C4-2B (cell line): ENCODE measurements at regions not wholly inside any gene's neighbourhood (a gene's known extent, or its start where the extent isn't known, plus 50 kb on each side); places are given as distances from the start of the nearest gene placed in this dataset.

Experiments
- ZFX ChIP-seq: fragments of 450-650 bp; IDR thresholded peaks from 2 replicates; pipeline ENCODE4 v1.6.1; 2017
- TF ChIP-seq, protein P1 (sequence below): fragments of 450-650 bp; conservative IDR thresholded peaks from 2 replicates; pipeline ENCODE4 v1.5.1; 2017; ENCODE audit warnings: mild to moderate bottlenecking

DNA sequence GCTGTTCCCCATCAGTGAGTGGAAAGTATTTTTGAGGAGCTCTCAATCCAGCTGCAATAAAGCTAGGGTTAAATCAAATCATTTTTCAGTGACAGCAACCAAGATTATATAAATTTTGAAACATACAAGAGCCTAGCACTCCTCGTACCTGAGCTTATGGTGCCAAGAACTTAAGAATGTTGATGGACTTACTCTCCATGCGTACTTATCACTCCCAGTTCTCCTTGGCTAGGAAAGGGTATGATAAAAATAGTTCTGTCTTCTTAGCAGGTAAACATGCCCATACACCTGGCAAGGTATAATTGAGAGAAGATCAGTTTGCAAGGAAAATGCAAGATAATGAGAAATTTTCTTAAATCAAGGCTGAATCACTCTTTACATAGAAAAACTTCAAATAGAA lies 64.5 kb upstream of the SEMA6D start:
- TF ChIP-seq, protein P1, sequence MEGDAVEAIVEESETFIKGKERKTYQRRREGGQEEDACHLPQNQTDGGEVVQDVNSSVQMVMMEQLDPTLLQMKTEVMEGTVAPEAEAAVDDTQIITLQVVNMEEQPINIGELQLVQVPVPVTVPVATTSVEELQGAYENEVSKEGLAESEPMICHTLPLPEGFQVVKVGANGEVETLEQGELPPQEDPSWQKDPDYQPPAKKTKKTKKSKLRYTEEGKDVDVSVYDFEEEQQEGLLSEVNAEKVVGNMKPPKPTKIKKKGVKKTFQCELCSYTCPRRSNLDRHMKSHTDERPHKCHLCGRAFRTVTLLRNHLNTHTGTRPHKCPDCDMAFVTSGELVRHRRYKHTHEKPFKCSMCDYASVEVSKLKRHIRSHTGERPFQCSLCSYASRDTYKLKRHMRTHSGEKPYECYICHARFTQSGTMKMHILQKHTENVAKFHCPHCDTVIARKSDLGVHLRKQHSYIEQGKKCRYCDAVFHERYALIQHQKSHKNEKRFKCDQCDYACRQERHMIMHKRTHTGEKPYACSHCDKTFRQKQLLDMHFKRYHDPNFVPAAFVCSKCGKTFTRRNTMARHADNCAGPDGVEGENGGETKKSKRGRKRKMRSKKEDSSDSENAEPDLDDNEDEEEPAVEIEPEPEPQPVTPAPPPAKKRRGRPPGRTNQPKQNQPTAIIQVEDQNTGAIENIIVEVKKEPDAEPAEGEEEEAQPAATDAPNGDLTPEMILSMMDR = no peak
- TF ChIP-seq ZFX = no peak
